ENCODE measurements at regions not wholly inside any gene's neighbourhood (a gene's known extent, or its start where the extent isn't known, plus 50 kb on each side); places are given as distances from the start of the nearest gene placed in this dataset.

GRCh38 chr10:44317856-44318255 lies 67.0 kb downstream of the CXCL12 start:
- intact Hi-C loops (cut with DNase I, micrococcal nuclease), result no loop called here
- Mint-ChIP-seq H3K9me3 (no peaks in the 10 kb centered on the region), H3K27me3 (peaks cover 24% of the 10 kb centered on the region), H3K4me1 (ENCODE audit: low read depth) (no peaks in the 10 kb centered on the region), H3K36me3 (ENCODE audit: low read depth) (no peaks in the 10 kb centered on the region), H3K27ac (no peak overlapping the region), H3K4me3 (no peak overlapping the region)
- Histone ChIP-seq H3K4me3 (ENCODE audit: low read length) (no peak overlapping the region), H3K36me3 (ENCODE audit: insufficient read depth, low read length) (no peaks in the 10 kb centered on the region), H3K27ac (ENCODE audit: low read depth in 1 of 2, low read length in 2 of 2) (no peak overlapping the region), H3K4me1 (ENCODE audit: insufficient read depth, low read length) (no peaks in the 10 kb centered on the region), H3K9me3 (ENCODE audit: control insufficient read depth in 1 of 2, insufficient read depth in 1 of 2, low read length in 2 of 2) (peaks cover 0 to 3% of the 10 kb centered on the region in 2 experiments), H3K27me3 (ENCODE audit: control insufficient read depth in 1 of 2, insufficient read depth in 2 of 2, low read length in 2 of 2) (no peaks in the 10 kb centered on the region)
- no peak for TF ChIP-seq CTCF (IDR thresholded peaks at IDR 0.05)
- ATAC-seq (ENCODE audit: poor library complexity), result no peak
- DNase-seq, result no peak
- POLR2A ChIA-PET, result no interaction called here
- CTCF ChIA-PET, result no interaction called here

DNA sequence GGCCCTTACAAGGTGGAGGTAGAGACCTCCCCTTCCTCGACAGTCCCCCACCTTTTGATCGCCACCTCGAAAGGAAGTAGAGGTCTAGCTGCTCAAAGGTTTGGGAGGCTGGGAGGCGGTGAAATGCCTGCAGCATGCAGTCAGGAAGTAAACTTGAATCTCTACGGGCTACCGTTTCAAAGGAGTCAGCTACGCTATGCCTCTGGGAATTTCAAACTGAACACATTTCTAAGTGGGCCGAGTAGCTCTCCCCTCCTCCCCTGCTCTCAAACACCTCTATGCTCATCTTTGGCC lies 68.0 kb downstream of the CXCL12 start:
- no peak overlapping the region for H3K4me3 Mint-ChIP-seq
- no peaks in the 10 kb centered on the region for H3K36me3 ChIP-seq (ENCODE audit: insufficient read depth, low read length)
- ATAC-seq (ENCODE audit: poor library complexity) (no peak), DNase-seq (no peak)
- H3K36me3 Mint-ChIP-seq (ENCODE audit: low read depth), result no peaks in the 10 kb centered on the region
- ChIA-PET POLR2A (no interaction called here), CTCF (no interaction called here)
- H3K4me3 ChIP-seq (ENCODE audit: low read length), result no peak overlapping the region
- H3K4me1 ChIP-seq (ENCODE audit: insufficient read depth, low read length), result no peaks in the 10 kb centered on the region
- H3K9me3 ChIP-seq (ENCODE audit: control insufficient read depth in 1 of 2, insufficient read depth in 1 of 2, low read length in 2 of 2), result peaks cover 0 to 3% of the 10 kb centered on the region in 2 experiments
- no peaks in the 10 kb centered on the region for H3K27me3 ChIP-seq (ENCODE audit: control insufficient read depth in 1 of 2, insufficient read depth in 2 of 2, low read length in 2 of 2)
- no peaks in the 10 kb centered on the region for H3K9me3 Mint-ChIP-seq
- H3K27ac ChIP-seq (ENCODE audit: low read depth in 1 of 2, low read length in 2 of 2), result no peak overlapping the region
- H3K4me1 Mint-ChIP-seq (ENCODE audit: low read depth), result no peaks in the 10 kb centered on the region
- H3K27ac Mint-ChIP-seq, result no peak overlapping the region
- H3K27me3 Mint-ChIP-seq, result peaks cover 24% of the 10 kb centered on the region
- no peak for TF ChIP-seq CTCF (IDR thresholded peaks at IDR 0.05)
- intact Hi-C loops (cut with DNase I, micrococcal nuclease), result no loop called here

- Histone ChIP-seq H3K27ac (ENCODE audit: low read depth in 1 of 2, low read length in 2 of 2) (no peak overlapping the region), H3K4me3 (ENCODE audit: low read length) (no peak overlapping the region), H3K4me1 (ENCODE audit: insufficient read depth, low read length) (peaks cover 3% of the 10 kb centered on the region), H3K36me3 (ENCODE audit: insufficient read depth, low read length) (no peaks in the 10 kb centered on the region), H3K9me3 (ENCODE audit: control insufficient read depth in 1 of 2, insufficient read depth in 1 of 2, low read length in 2 of 2) (peaks cover 0 to 3% of the 10 kb centered on the region in 2 experiments), H3K27me3 (ENCODE audit: control insufficient read depth in 1 of 2, insufficient read depth in 2 of 2, low read length in 2 of 2) (no peaks in the 10 kb centered on the region)
- Mint-ChIP-seq H3K4me3 (no peak overlapping the region), H3K9me3 (no peaks in the 10 kb centered on the region), H3K4me1 (ENCODE audit: low read depth) (peaks cover 3% of the 10 kb centered on the region), H3K27ac (no peak overlapping the region), H3K36me3 (ENCODE audit: low read depth) (no peaks in the 10 kb centered on the region), H3K27me3 (peaks cover 29% of the 10 kb centered on the region)
- ChIA-PET POLR2A (no interaction called here), CTCF (no interaction called here)
- peak; percentile 49 for ATAC-seq (ENCODE audit: poor library complexity)
- TF ChIP-seq CTCF (IDR thresholded peaks at IDR 0.05), result no peak
- peak in 5 of 14 experiments; percentile 2 to 59 (median 7) for DNase-seq
- intact Hi-C loops (cut with DNase I, micrococcal nuclease), result no loop called here
Measured at GRCh38 chr10:44316187-44316921, 68.5 kb downstream of the CXCL12 start.

Measured in CD4-positive, alpha-beta T cell (primary cell).